Progenitor cell of endocrine pancreas (in vitro differentiated cells): ENCODE measurements at regions not wholly inside any gene's neighbourhood (a gene's known extent, or its start where the extent isn't known, plus 50 kb on each side); places are given as distances from the start of the nearest gene placed in this dataset.

Experiments used
- DNase-seq: peaks from one replicate; pipeline ENCODE4 v3.0.0; 2021; ENCODE audit warnings: low spot score; ENCODE audit not compliant: unreplicated experiment
- H3K27ac Mint-ChIP-seq: 2 replicates; pipeline ENCODE4 v1.8.0; 2021; ENCODE audit warnings: mild to moderate bottlenecking, moderate library complexity, mixed read lengths
- H3K27me3 Mint-ChIP-seq: 2 replicates; pipeline ENCODE4 v1.8.0; 2021; ENCODE audit warnings: mixed read lengths
- H3K36me3 Mint-ChIP-seq: 2 replicates; pipeline ENCODE4 v1.8.0; 2022; ENCODE audit warnings: mixed read lengths; ENCODE audit not compliant: insufficient read depth
- H3K4me1 Mint-ChIP-seq: 2 replicates; pipeline ENCODE4 v1.8.0; 2021; ENCODE audit warnings: low read depth, mixed read lengths
- H3K4me3 Mint-ChIP-seq: 2 replicates; pipeline ENCODE4 v1.8.0; 2021; ENCODE audit warnings: low read depth, mild to moderate bottlenecking, moderate library complexity, mixed read lengths
- H3K9me3 Mint-ChIP-seq: 2 replicates; pipeline ENCODE4 v1.8.0; 2021; ENCODE audit warnings: low read depth, mixed read lengths
- CTCF ChIP-seq: fragments of 200-600 bp; sonication (generic); IDR thresholded peaks from one replicate; pipeline ENCODE4 v1.5.0; 2021; ENCODE audit warnings: antibody characterized with exemption, mild to moderate bottlenecking; ENCODE audit not compliant: unreplicated experiment

DNA sequence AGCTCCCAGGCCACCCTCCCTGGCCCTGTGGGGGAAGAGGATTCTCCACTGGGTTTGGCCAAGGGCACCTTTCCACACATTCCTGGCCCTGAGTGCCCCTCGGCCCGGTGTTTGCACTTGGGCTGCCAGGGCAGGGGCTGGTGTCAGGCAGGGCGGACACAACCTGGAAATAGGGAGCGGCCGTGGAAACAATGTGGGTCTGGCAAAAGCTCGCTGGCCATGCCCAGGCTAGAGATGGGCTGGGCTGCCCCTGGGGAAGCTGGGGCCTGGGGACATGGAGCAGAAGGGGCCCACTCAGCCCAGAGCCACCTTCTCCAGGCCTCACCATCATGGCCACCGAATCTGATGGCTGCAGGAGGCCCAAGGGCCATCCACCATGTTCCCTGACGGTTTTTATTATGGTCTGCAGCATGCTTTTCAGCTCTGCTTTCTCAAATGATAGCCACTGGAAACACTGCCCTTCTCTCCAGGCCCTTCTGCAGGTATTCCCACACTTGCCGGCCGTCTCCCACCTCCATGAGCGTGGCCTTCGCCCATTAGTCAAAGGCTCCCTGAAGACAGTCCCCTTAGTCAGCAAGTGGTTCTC, 275.1 kb downstream of the CYP26B1 start:
- no peaks in the 10 kb centered on the region for H3K4me1 Mint-ChIP-seq
- H3K27ac Mint-ChIP-seq: no peak overlapping the region
- H3K4me3 Mint-ChIP-seq: no peak overlapping the region
- TF ChIP-seq CTCF: no peak
- H3K36me3 Mint-ChIP-seq: no peaks in the 10 kb centered on the region
- peaks cover 37% of the 10 kb centered on the region for H3K27me3 Mint-ChIP-seq
- no peak for DNase-seq
- H3K9me3 Mint-ChIP-seq: no peaks in the 10 kb centered on the region

DNA sequence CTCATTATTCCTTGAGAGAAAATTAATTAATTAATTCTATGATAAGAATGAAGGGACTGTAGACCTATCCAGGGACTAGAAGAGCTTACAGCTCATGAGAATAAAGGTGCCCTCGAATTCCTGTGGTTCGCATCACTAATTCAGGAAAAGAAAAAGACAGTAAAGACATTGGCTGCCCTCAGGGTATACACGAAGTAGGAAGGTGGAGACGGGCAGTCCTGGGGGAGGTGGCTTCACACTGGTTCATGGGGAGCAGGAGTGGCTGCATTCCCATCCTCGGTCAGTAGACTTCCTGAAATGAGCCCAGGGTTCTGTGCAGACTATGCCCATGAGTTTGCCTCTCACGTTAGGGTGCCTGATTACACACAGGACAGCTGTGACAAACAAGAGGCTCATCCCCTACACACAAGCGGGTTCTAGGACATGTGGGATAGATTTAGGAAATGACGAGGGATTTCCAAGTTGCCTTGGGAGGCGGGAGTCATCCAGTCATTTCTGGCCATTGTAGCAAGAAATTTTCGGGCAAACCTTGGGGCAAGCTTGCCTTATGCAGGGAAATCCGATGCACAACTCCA, 282.2 kb downstream of the CYP26B1 start:
- no peak overlapping the region for H3K27ac Mint-ChIP-seq
- no peak for DNase-seq
- H3K4me1 Mint-ChIP-seq: no peaks in the 10 kb centered on the region
- no peak for TF ChIP-seq CTCF
- no peaks in the 10 kb centered on the region for H3K9me3 Mint-ChIP-seq
- H3K36me3 Mint-ChIP-seq: no peaks in the 10 kb centered on the region
- peaks cover 40% of the 10 kb centered on the region for H3K27me3 Mint-ChIP-seq
- no peak overlapping the region for H3K4me3 Mint-ChIP-seq

GRCh38 chr2:71864085-71864484, 283.6 kb downstream of the CYP26B1 start:
- DNase-seq: no peak
- Mint-ChIP-seq H3K4me3 (no peak overlapping the region), H3K27me3 (peaks cover 38% of the 10 kb centered on the region), H3K9me3 (no peaks in the 10 kb centered on the region), H3K4me1 (no peaks in the 10 kb centered on the region), H3K27ac (no peak overlapping the region), H3K36me3 (no peaks in the 10 kb centered on the region)
- TF ChIP-seq CTCF: no peak

DNA sequence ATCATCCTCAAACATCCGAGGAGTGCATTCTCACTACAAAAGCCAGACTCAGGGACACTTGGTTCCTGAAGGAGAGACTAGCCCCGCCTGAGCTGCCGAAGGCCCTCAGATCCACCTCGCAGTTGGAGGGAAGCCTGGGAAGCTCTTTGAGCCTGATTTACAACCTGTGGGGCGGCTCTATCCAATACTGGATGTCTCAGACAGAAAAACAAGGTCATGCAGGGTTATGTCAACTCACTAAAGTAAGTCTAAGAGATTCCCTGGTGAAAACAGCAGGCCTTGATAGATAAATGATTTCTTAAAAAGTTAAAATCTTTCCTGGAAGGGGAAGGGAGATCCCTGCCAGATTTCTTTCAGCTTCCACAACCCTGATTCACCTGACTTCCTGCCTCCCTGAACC, 284.3 kb downstream of the CYP26B1 start:
- peaks cover 36% of the 10 kb centered on the region for H3K27me3 Mint-ChIP-seq
- no peak for DNase-seq
- no peak overlapping the region for H3K27ac Mint-ChIP-seq
- no peaks in the 10 kb centered on the region for H3K4me1 Mint-ChIP-seq
- TF ChIP-seq CTCF: no peak
- H3K9me3 Mint-ChIP-seq: no peaks in the 10 kb centered on the region
- no peaks in the 10 kb centered on the region for H3K36me3 Mint-ChIP-seq
- H3K4me3 Mint-ChIP-seq: no peak overlapping the region

GRCh38 chr2:71862921-71863320, 284.7 kb downstream of the CYP26B1 start:
- Mint-ChIP-seq H3K4me3 (no peak overlapping the region), H3K27ac (no peak overlapping the region), H3K9me3 (no peaks in the 10 kb centered on the region), H3K4me1 (no peaks in the 10 kb centered on the region), H3K36me3 (no peaks in the 10 kb centered on the region), H3K27me3 (peaks cover 31% of the 10 kb centered on the region)
- no peak for TF ChIP-seq CTCF
- no peak for DNase-seq
